ENCODE measurements at regions not wholly inside any gene's neighbourhood (a gene's known extent, or its start where the extent isn't known, plus 50 kb on each side); places are given as distances from the start of the nearest gene placed in this dataset.

- no peak for TF ChIP-seq POLR2A (IDR thresholded peaks at IDR 0.05)
- TF ChIP-seq, protein P1, sequence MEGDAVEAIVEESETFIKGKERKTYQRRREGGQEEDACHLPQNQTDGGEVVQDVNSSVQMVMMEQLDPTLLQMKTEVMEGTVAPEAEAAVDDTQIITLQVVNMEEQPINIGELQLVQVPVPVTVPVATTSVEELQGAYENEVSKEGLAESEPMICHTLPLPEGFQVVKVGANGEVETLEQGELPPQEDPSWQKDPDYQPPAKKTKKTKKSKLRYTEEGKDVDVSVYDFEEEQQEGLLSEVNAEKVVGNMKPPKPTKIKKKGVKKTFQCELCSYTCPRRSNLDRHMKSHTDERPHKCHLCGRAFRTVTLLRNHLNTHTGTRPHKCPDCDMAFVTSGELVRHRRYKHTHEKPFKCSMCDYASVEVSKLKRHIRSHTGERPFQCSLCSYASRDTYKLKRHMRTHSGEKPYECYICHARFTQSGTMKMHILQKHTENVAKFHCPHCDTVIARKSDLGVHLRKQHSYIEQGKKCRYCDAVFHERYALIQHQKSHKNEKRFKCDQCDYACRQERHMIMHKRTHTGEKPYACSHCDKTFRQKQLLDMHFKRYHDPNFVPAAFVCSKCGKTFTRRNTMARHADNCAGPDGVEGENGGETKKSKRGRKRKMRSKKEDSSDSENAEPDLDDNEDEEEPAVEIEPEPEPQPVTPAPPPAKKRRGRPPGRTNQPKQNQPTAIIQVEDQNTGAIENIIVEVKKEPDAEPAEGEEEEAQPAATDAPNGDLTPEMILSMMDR (IDR thresholded peaks at IDR 0.05) = no peak
- Histone ChIP-seq H3K27ac (no peak overlapping the region), H3K27me3 (no peaks in the 10 kb centered on the region), H3K4me1 (no peaks in the 10 kb centered on the region), H3K9me3 (no peaks in the 10 kb centered on the region), H3K4me3 (no peak overlapping the region), H3K36me3 (no peaks in the 10 kb centered on the region)
- intact Hi-C loops (cut with DNase I; ENCODE audit: low total_unique reads) = no loop called here
- DNase-seq = no peak
Measured at GRCh38 chr11:91703042-91703441, 521.6 kb upstream of the FAT3 start.

- intact Hi-C loops (cut with DNase I; ENCODE audit: low total_unique reads) = no loop called here
- DNase-seq = no peak
- Histone ChIP-seq H3K27me3 (no peaks in the 10 kb centered on the region), H3K9me3 (no peaks in the 10 kb centered on the region), H3K36me3 (no peaks in the 10 kb centered on the region), H3K4me1 (no peaks in the 10 kb centered on the region), H3K27ac (no peak overlapping the region), H3K4me3 (no peak overlapping the region)
- TF ChIP-seq POLR2A (IDR thresholded peaks at IDR 0.05) = no peak
- TF ChIP-seq, protein P1 (IDR thresholded peaks at IDR 0.05) = no peak
Measured at GRCh38 chr11:91700854-91701253, 523.8 kb upstream of the FAT3 start.

- H3K27me3 ChIP-seq = no peaks in the 10 kb centered on the region
- no peaks in the 10 kb centered on the region for H3K36me3 ChIP-seq
- no peak for TF ChIP-seq POLR2A (IDR thresholded peaks at IDR 0.05)
- TF ChIP-seq, protein P1 (IDR thresholded peaks at IDR 0.05) = no peak
- no peaks in the 10 kb centered on the region for H3K9me3 ChIP-seq
- intact Hi-C loops (cut with DNase I; ENCODE audit: low total_unique reads) = no loop called here
- no peak for DNase-seq
- H3K4me3 ChIP-seq = no peak overlapping the region
- no peaks in the 10 kb centered on the region for H3K4me1 ChIP-seq
- H3K27ac ChIP-seq = no peak overlapping the region
Measured at GRCh38 chr11:91698845-91699244, 525.8 kb upstream of the FAT3 start.

- no peaks in the 10 kb centered on the region for H3K4me1 ChIP-seq
- no peaks in the 10 kb centered on the region for H3K27me3 ChIP-seq
- DNase-seq = no peak
- intact Hi-C loops (cut with DNase I; ENCODE audit: low total_unique reads) = no loop called here
- no peaks in the 10 kb centered on the region for H3K9me3 ChIP-seq
- TF ChIP-seq, protein P1 (IDR thresholded peaks at IDR 0.05) = no peak
- no peak for TF ChIP-seq POLR2A (IDR thresholded peaks at IDR 0.05)
- H3K36me3 ChIP-seq = no peaks in the 10 kb centered on the region
- no peak overlapping the region for H3K4me3 ChIP-seq
- no peak overlapping the region for H3K27ac ChIP-seq
Measured at GRCh38 chr11:91694331-91694730, 530.3 kb upstream of the FAT3 start.

GRCh38 chr11:91691872-91692271 lies 532.7 kb upstream of the FAT3 start:
- no peak overlapping the region for H3K4me3 ChIP-seq
- H3K27ac ChIP-seq = no peak overlapping the region
- H3K27me3 ChIP-seq = no peaks in the 10 kb centered on the region
- no peaks in the 10 kb centered on the region for H3K4me1 ChIP-seq
- no peak for TF ChIP-seq POLR2A (IDR thresholded peaks at IDR 0.05)
- TF ChIP-seq, protein P1 (IDR thresholded peaks at IDR 0.05) = no peak
- no peak for DNase-seq
- H3K36me3 ChIP-seq = no peaks in the 10 kb centered on the region
- no peaks in the 10 kb centered on the region for H3K9me3 ChIP-seq
- intact Hi-C loops (cut with DNase I; ENCODE audit: low total_unique reads) = no loop called here
